WTC11 (cell line): ENCODE measurements at regions not wholly inside any gene's neighbourhood (a gene's known extent, or its start where the extent isn't known, plus 50 kb on each side); places are given as distances from the start of the nearest gene placed in this dataset.

Source experiments
- ATF1 ChIP-seq: sonication (generic); formaldehyde crosslinking; IDR thresholded peaks from 2 replicates; pipeline ENCODE4 v1.8.1; 2023; ENCODE audit warnings: mild to moderate bottlenecking, moderate library complexity, missing genetic modification reagents
- ATF6 ChIP-seq: sonication (generic); formaldehyde crosslinking; IDR thresholded peaks from 2 replicates; pipeline ENCODE4 v1.8.1; 2023; ENCODE audit warnings: mild to moderate bottlenecking, missing genetic modification reagents
- CTCF ChIP-seq: fragments of 200-600 bp; IDR thresholded peaks from 2 replicates; pipeline ENCODE4 v1.8.0; 2022; ENCODE audit warnings: antibody characterized with exemption
- ZBTB21 ChIP-seq: sonication (generic); formaldehyde crosslinking; IDR thresholded peaks from 2 replicates; pipeline ENCODE4 v1.8.1; 2023; ENCODE audit warnings: mild to moderate bottlenecking, missing genetic modification reagents, borderline replicate concordance

GRCh38 chr3:76728426-76728825 lies 311.5 kb upstream of the ROBO2 start:
- TF ChIP-seq CTCF (no peak), ATF6 (CRISPR knock-in tag) (no peak), ATF1 (CRISPR knock-in tag) (no peak), ZBTB21 (CRISPR knock-in tag) (no peak)
